HL-60/S4 treated with phorbol 12-myristate 13-acetate at 8.2 ng/mL for 4 days and 3 days (cell line): ENCODE measurements at regions not wholly inside any gene's neighbourhood (a gene's known extent, or its start where the extent isn't known, plus 50 kb on each side); places are given as distances from the start of the nearest gene placed in this dataset.

Experiments
- in situ Hi-C: fragments of 300-500 bp; cut with MboI; formaldehyde crosslinking; loops from 2 replicates; pipeline ENCODE4 v1.15.0; 2022; ENCODE audit warnings: low sequenced_read_pairs

- in situ Hi-C loops: no loop called here
These were observed 283.3 kb upstream of the THSD7B start for GRCh38 chr2:136482006-136482405.

- in situ Hi-C loops: no loop called here
These were observed 285.6 kb upstream of the THSD7B start for GRCh38 chr2:136479696-136480095.

GRCh38 chr2:136468799-136469369, 296.5 kb upstream of the THSD7B start:
- in situ Hi-C loops: no loop called here

DNA sequence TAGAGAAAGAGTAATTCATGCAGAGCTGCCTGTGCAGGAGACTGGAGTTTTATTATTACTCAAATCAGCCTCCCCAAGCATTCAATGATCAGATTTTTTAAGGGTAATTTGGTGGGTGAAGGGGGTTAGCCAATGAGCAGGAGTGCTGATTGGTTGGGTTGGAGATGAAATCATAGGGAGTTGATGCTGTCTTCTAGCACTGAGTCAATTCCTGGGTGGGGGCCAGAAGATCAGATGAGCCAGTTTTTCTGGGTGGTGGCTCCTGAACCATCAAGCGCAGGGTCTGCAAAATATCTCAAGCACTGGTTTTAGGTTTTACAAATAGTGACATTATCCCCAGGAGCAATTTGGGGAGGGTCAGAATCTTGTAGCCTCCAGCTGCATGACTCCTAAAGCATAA, 312.8 kb upstream of the THSD7B start:
- in situ Hi-C loops: no loop called here

DNA sequence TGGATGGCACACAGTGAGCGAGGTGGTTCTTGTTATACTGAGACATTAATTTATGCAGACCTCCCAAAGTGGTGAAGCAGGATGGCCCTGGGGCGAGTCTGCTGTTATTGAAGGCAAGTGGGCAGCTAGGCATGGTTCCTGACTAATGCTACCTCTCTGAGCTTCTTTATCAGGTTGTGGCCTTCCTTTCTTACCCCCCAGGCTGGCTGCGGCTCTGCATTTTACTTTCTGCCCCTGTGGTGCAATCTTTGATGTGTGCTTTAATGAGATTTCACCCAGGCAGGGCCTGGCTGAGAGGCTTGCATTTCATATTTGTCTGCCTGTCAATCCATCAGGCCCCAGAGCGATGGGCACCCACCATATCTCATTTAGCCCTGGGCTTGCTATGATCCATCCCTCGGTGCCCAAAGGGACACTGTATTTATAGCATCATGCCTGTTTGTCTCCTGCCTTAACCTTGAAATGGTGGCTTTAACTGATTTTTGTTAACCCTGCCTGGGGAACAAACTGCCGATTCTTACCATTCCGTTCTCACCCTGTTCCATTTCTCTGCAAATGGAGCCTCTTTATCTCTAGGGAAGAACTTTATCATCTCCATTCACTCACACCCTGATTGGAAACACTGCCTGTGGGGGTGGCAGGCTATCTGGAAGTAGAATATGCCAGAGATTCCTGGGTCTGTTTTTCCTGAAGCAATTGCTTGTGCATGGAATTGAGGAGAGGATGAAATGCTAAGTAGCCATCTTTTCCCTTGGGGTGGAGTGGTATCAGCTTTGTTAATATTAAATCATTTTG, 316.2 kb upstream of the THSD7B start:
- in situ Hi-C loops: no loop called here

DNA sequence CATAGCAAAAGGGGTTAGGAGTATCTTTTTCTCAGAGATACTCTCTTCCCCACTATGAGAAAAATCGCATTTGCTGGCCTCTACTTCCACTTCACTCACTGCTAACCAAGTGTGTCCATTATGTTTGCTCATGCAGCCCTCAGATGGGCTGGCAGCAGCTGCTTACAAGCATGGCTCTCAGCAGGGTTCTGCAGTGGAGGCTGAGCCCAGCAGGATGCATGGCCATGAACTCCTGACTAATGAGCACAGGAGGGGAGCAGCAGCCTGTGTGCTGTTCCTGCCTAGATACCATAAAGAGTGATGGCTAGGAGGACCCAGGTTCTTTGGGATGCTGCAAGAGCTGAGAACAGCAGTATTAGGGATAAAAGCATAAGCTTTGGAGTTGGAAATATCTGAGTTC, 316.9 kb upstream of the THSD7B start:
- in situ Hi-C loops: no loop called here

DNA sequence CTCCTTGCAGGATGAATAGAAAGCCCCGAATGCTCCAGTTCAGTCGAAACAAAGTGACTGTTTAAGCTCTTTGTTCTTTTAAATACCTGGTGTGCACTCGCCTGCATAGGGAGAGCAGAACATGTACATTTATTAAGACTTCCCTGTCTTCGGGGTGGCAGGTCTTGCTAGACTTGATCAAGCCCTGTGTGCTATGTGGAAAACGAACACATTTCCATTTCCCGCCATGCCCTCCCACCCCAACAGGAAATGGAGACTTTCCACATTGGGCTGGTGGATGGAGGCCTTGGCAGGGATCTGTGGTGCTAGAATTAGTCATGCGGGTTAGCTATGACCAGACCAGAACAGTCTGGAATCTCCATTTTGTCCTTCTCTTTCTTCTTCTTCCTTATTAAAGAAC, 321.0 kb upstream of the THSD7B start:
- in situ Hi-C loops: no loop called here

GRCh38 chr2:136443661-136444060, 321.7 kb upstream of the THSD7B start:
- in situ Hi-C loops: no loop called here

GRCh38 chr2:136441979-136442714, 323.2 kb upstream of the THSD7B start:
- in situ Hi-C loops: no loop called here

GRCh38 chr2:136439064-136439676, 321.2 kb upstream of the CXCR4 start:
- in situ Hi-C loops: no loop called here

DNA sequence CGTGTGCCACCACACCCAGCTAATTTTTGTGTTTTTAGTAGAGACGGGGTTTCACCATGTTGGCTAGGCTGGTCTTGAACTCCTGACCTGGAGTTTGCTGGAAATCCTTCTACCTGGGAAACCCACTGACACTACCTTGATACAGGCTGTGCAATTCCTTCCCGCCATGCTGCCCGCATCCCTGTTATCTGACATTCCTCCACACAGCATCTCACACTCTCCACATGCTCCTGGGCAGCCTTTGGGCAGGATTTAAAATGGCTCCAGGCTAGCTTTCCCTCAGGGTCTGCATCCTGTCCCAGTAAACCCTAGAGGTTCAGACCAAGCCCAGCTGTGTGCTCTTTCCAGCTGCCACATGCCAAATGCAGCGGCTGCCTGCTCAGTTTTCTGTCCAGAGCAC, 319.5 kb upstream of the CXCR4 start:
- in situ Hi-C loops: no loop called here

- in situ Hi-C loops: no loop called here
These were observed 319.0 kb upstream of the CXCR4 start for GRCh38 chr2:136436936-136437335.

DNA sequence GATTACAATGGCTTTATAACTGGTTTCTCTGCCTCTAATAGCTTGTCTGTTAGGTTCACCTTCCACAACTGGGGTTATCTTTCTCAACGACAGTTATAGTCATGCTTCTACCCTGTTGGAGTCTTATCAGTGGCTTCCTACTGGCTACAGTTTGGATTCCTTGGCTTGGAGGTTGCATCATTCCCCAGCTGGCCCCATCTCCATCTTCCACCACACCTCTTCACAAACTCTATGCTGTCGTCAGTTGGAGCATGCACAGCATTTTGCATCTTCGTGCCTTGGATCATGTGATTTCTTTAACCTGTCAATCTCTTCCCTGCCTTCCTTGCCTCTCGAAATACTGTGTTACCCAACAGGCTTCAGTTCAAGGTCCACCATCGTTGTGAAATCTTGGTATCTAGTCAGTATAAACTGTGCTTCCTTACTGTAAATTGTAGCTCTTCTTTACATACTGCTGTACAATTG, 316.3 kb upstream of the CXCR4 start:
- in situ Hi-C loops: no loop called here

- in situ Hi-C loops: no loop called here
These were observed 315.3 kb upstream of the CXCR4 start for GRCh38 chr2:136433261-136433660.

GRCh38 chr2:136424112-136424511, 306.2 kb upstream of the CXCR4 start:
- in situ Hi-C loops: no loop called here

- in situ Hi-C loops: no loop called here
These were observed 305.6 kb upstream of the CXCR4 start for GRCh38 chr2:136423516-136423996.

DNA sequence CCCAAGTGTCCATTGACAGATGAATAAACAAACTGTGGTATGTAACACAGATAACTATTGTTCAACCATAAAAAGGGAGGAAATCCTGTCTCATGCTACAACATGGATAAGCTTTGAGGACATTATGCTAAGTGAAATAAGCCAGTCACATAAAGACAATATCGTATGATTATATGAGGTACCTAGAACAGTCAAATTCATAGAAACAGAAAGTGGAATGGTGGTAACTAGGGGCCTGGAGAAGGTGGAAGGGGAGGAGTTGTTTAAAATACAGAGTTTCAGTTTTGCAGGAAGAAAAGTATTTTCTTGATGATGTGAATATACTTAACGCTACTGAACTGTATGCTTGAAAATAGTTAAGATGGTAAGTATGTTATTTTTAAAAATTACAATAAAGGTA, 304.6 kb upstream of the CXCR4 start:
- in situ Hi-C loops: no loop called here

- in situ Hi-C loops: no loop called here
These were observed 302.4 kb upstream of the CXCR4 start for GRCh38 chr2:136420346-136420745.

GRCh38 chr2:136411946-136412345, 294.0 kb upstream of the CXCR4 start:
- in situ Hi-C loops: no loop called here

GRCh38 chr2:136410673-136411072, 292.7 kb upstream of the CXCR4 start:
- in situ Hi-C loops: no loop called here

- in situ Hi-C loops: no loop called here
These were observed 290.8 kb upstream of the CXCR4 start for GRCh38 chr2:136408795-136409194.
